ENCODE measurements at regions not wholly inside any gene's neighbourhood (a gene's known extent, or its start where the extent isn't known, plus 50 kb on each side); places are given as distances from the start of the nearest gene placed in this dataset.

GRCh38 chr17:34443619-34444469 is 80.8 kb upstream of the CCL1 start (continued):
- TF ChIP-seq RAD21 (CRISPR knock-in tag; conservative IDR thresholded peaks at IDR 0.05 in 1 of 2, IDR thresholded peaks at IDR 0.05 in 1 of 2) (peak; percentile 55 to 78), TFAP4 (CRISPR knock-in tag; IDR thresholded peaks at IDR 0.05; ENCODE audit: borderline replicate concordance) (no peak)

GRCh38 chr17:34442387-34443111 is 79.5 kb upstream of the CCL1 start:
- peaks cover 2 to 19% of the 10 kb centered on the region in 2 experiments; a peak in 2 of 5 replicates for H3K27me3 ChIP-seq (ENCODE audit: control insufficient read depth in 2 of 2, insufficient read depth in 2 of 2, low read length in 2 of 2)
- in situ Hi-C loops (cut with MboI): loop anchor here (25.0 kb wide), 1 partner anchor 1295 kb away; the partner anchor contains the start of gene RASL10B
- no peaks in the 10 kb centered on the region for H3K9me1 ChIP-seq (ENCODE audit: control insufficient read depth, insufficient read depth, low read length)
- BruUV-seq (replicated peaks): no TSS peak
- no peaks in the 10 kb centered on the region for H3K9me3 ChIP-seq (replicated peaks; ENCODE audit: control insufficient read depth, insufficient read depth, low read depth, low read length)
- WGBS (ENCODE audit: insufficient coverage, low coverage, missing lambda C conversion rate): 0% methylated on average over 9 of the region's 10 CpGs
- no peak overlapping the region for H2AFZ ChIP-seq (ENCODE audit: low read depth, low read length)
- no peaks in the 10 kb centered on the region for H3K36me3 ChIP-seq (ENCODE audit: control insufficient read depth, insufficient read depth, low read length)
- ATAC-seq (no peak), DNase-seq (ENCODE audit: extremely low read depth in 1 of 4, low spot score in 3 of 4) (no peak), FAIRE-seq (no peak)
- no peak overlapping the region for H3K9ac ChIP-seq (ENCODE audit: insufficient read depth in 1 of 2, low read depth in 2 of 2, low read length in 2 of 2)
- no peaks in the 10 kb centered on the region for H3K79me2 ChIP-seq (ENCODE audit: control insufficient read depth, insufficient read depth, low read length)
- no peak overlapping the region for H3K4me3 ChIP-seq
- intact Hi-C loops (cut with micrococcal nuclease): no loop called here
- ChIA-PET CTCF (ENCODE audit: low intra/inter-chr PET ratio) (no interaction called here), POLR2A (no interaction called here)
- no peaks in the 10 kb centered on the region; the same call in 1 of the 2 replicates for H4K20me1 ChIP-seq (replicated peaks; ENCODE audit: control insufficient read depth, insufficient read depth, low read length)
- H3K4me1 ChIP-seq (replicated peaks in 1 of 2; ENCODE audit: control insufficient read depth in 2 of 2, insufficient read depth in 2 of 2, low read length in 2 of 2): no peaks in the 10 kb centered on the region
- H3K4me2 ChIP-seq (ENCODE audit: insufficient read depth, low read length): no peak overlapping the region
- no peak overlapping the region for H3K27ac ChIP-seq (ENCODE audit: extremely low read depth, low read depth, low read length)
- TF ChIP-seq E2F5 (CRISPR knock-in tag; IDR thresholded peaks at IDR 0.05) (no peak), TCF15 (CRISPR knock-in tag; IDR thresholded peaks at IDR 0.05) (no peak), MNT (conservative IDR thresholded peaks at IDR 0.05) (no peak), ELF1 (tag; IDR thresholded peaks at IDR 0.05) (no peak), TAF9B (IDR thresholded peaks at IDR 0.05; ENCODE audit: partially characterized antibody) (no peak), TGIF2 (CRISPR knock-in tag; IDR thresholded peaks at IDR 0.05) (no peak), NFIX (CRISPR knock-in tag; IDR thresholded peaks at IDR 0.05; ENCODE audit: low read depth) (no peak), CAMTA2 (CRISPR knock-in tag; conservative IDR thresholded peaks at IDR 0.05) (no peak), ESRRA (IDR thresholded peaks at IDR 0.05; ENCODE audit: borderline replicate concordance, low read depth) (no peak), FOXK2 (conservative IDR thresholded peaks at IDR 0.05 in 1 of 2, IDR thresholded peaks at IDR 0.05 in 1 of 2; ENCODE audit: low read depth in 2 of 2) (no peak), ZNF12 (CRISPR knock-in tag; IDR thresholded peaks at IDR 0.05) (no peak), MYBL2 (IDR thresholded peaks at IDR 0.05; ENCODE audit: low read depth) (no peak), MYBL2 (CRISPR knock-in tag; IDR thresholded peaks at IDR 0.05; ENCODE audit: borderline replicate concordance) (no peak)
